GM18858 (cell line): ENCODE measurements at regions not wholly inside any gene's neighbourhood (a gene's known extent, or its start where the extent isn't known, plus 50 kb on each side); places are given as distances from the start of the nearest gene placed in this dataset.
"Not testable (repeated sequence)": the region's sequence is repeated elsewhere in the genome, so short reads cannot be mapped to it uniquely, and the experiment has no call there.

ENCODE experiments used
- ATAC-seq: cut with Tn5 transposase; IDR thresholded peaks from one replicate; pipeline ENCODE4 v1.9.1; 2021; ENCODE audit not compliant: unreplicated experiment

DNA sequence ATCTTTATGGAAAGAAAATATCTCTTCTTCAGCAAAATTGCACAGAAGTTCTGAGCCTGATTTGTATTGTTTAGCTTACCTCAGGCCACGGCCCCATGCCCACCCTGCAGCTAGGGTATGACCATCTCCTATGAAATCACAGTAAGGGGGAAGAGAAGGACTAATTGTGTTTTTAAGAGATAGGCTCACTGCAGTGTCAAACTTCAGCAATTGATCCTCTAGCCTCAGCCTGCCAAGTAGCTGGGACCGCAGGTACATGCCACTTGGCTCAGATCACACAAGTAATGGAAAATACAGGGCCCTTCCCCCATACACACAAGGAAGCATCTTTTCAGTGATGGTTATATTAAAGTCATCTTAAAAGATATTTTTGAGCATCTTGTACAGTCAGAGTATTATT lies 60.0 kb downstream of the DMAC1 start:
- ATAC-seq: no peak

DNA sequence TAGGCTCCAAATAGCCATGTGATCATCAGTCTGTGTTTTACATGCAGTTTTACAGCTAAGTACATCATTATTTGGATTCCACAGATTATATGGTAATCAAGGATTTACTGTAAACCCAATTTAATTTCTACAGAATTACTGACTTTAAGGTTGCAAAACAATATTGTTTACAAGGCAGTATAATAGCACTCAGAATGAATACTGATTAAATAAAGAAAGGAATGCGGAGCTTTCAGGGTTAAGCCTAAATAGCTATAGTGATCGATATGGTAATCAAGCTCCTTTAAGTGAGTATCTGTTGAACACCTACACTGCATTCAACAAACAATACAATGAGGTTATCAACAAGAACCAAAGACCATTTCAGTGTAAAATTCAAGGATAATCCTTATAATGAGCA lies 64.3 kb downstream of the DMAC1 start:
- ATAC-seq: no peak

DNA sequence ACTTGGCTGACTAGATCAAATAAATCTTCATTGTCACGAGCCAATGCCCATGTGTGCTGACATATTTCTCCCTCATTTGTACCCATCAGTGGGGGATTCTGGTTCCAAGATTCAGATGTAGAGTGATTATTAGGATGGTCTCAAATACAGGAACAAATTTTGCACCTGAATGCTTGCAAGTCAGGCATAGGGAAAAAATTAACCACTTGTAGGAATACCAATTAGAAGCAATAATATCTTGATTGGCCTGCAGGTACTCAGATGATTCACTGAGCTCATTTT lies 69.5 kb downstream of the DMAC1 start:
- no peak for ATAC-seq

DNA sequence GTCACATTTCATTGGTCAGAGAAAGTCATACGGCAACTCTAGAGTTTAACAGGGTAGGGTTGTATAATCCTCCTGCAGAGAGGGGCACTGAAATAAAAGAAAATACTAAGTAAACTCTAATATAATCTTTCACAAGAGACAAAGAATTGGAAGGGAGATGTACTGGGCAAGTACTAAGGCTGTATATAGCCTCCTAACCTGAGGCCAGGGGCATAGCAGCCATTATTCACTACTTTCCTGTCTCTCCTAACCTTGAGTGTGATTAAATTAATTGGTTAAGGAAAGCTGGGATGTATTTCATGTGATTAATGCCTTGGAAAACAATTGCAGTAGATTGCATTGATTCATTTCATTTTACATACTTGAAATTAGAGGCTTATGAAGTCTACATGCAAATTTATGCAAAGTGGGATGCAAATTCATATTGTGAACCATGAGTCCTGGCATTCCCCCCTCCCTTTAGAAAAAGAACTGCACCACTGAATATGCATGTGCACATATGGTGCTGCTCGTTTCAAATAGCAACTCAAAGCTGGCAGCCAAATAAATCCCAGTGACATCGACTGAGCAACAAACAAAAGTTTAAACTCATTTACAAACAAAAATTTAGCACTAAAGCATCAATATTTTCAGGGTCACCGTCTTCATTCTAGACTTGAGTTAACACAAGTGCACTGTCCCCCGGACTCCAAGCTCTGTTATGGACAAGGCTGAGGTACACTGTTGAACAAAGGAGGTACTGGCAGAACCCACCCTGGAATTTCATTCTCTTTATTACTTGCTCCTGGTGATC lies 70.0 kb downstream of the DMAC1 start:
- no peak for ATAC-seq

GRCh38 chr9:7721291-7721690 lies 78.3 kb downstream of the DMAC1 start:
- ATAC-seq: no peak

GRCh38 chr9:7713088-7713487 lies 86.5 kb downstream of the DMAC1 start:
- ATAC-seq: not testable (repeated sequence)

GRCh38 chr9:7710686-7711085 lies 88.9 kb downstream of the DMAC1 start:
- no peak for ATAC-seq

GRCh38 chr9:7707934-7708333 lies 91.6 kb downstream of the DMAC1 start:
- ATAC-seq: no peak

DNA sequence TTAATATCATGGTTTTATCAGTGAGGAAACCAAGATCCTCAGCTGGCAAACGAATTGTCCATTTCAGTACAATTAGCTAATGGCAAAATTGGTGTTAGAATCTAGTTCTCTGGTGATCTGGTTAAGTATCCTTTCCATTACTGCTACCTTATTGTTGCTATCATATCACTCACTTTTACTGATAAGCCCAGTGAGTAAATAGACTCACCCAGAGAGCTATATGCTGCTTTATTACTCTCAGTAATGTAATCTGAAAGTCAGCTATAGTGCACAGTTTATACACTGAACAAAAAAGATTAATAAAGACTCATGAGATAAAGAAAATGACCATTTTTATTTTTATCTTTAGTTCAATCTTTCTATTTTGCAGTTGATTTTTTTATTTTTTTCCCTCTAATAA lies 95.0 kb downstream of the DMAC1 start:
- no peak for ATAC-seq

GRCh38 chr9:7691909-7692308 lies 107.7 kb downstream of the DMAC1 start:
- ATAC-seq: no peak

GRCh38 chr9:7690014-7690413 lies 109.6 kb downstream of the DMAC1 start:
- ATAC-seq: no peak

DNA sequence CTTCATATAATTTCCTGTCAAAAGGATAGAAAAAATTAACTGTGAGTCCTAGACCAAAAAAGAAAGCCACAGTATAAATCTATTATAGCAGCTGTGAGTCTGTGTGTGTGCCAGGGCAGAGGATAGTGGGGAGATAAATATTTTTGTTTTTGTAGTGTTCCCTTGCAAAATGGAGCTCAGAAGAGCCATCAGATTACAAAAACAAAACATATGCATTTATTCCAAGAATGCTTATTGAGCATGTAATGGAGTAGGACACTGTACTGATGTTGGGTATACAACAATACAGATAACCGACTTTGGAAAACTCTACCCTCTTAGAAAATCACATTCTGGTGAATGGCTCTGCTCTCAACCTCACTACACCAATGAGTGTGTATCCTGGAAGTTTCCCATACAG lies 111.0 kb downstream of the DMAC1 start:
- ATAC-seq: no peak

DNA sequence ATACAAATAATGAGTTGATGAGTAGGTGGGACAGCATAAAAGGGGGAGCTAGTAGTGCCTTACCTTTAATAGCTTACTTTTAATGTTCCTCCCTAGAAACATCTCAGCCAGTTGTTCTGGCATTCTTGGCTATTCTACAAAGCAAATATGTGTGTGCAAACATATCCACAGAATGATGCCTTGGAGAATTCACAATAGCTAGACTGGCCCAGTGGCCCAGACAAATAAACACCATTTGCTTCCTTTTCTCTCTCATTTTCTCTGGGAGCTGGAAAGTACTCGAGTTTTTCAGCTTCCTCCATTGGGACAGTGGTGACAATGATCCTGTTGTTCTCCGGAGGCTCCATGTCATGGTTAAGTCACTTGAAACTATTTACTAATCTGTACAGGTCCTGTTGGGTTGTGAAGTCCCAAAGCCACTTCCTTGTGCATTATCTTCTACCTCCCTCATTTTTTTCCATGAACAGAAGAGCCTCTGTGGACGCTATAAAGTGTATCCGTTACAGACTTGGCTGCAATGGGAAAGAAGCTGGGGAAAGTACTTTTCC lies 122.9 kb downstream of the DMAC1 start:
- no peak for ATAC-seq

GRCh38 chr9:7671847-7672246 lies 127.7 kb downstream of the DMAC1 start:
- ATAC-seq: no peak

GRCh38 chr9:7668541-7668940 lies 131.0 kb downstream of the DMAC1 start:
- ATAC-seq: no peak

- no peak for ATAC-seq
These were observed 133.7 kb downstream of the DMAC1 start for GRCh38 chr9:7665874-7666273.

- ATAC-seq: no peak
These were observed 139.8 kb downstream of the DMAC1 start for GRCh38 chr9:7659766-7660165.

- no peak for ATAC-seq
These were observed 142.9 kb downstream of the DMAC1 start for GRCh38 chr9:7656636-7657035.

GRCh38 chr9:7653262-7653661 lies 146.3 kb downstream of the DMAC1 start:
- no peak for ATAC-seq

GRCh38 chr9:7640231-7640630 lies 159.3 kb downstream of the DMAC1 start:
- ATAC-seq: no peak

DNA sequence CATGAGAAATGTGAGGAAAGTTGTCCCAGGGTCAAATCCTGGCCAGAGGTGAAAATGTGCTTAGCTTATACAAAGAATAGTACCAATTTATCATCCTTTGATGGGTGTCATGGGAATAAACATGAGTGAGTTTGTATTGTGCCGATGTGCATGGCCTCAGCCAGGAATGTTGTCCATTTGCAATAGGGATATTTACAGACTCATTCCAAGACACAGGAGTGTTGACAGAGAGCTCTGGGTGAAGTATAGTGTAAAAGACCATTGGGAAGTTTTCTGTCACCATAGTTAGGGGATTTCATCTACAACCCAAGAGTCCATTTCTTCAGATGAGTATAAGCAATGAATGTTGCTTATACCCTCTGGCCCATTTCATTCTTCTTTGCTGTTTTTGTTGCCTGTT lies 160.1 kb downstream of the DMAC1 start:
- no peak for ATAC-seq

DNA sequence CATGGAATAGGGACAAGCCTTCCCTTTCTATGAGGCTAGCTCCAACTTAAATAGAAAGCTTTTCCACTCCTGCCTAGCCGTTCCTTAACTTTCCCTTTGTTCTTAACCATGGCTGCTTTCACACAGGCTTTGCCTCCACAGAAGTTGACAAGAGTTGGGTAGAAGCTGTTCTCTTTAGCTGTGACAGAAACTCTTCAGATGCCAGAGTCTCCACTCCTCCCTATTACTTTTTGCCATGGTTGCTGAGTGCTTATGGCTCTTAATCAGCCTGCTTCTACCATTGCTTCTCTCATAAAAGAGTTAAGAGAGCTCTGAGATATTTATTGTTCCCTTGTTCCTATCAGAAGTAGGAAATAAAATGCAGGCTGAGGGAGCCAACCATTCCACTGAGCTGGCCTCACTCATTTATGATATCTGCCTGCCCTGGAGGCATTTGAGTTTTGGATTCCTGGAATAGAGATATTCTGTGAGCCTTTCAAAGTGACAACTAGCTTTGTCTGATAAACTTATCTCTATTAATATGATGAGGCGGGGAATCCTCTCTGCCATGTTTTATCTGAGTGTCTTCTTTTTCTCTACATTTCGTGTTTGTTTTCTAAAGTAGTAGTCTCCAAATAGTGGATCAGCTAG lies 162.6 kb downstream of the DMAC1 start:
- no peak for ATAC-seq

GRCh38 chr9:7636309-7636708 lies 163.3 kb downstream of the DMAC1 start:
- ATAC-seq: no peak
